ENCODE measurements at regions not wholly inside any gene's neighbourhood (a gene's known extent, or its start where the extent isn't known, plus 50 kb on each side); places are given as distances from the start of the nearest gene placed in this dataset.
"Not testable (repeated sequence)": the region's sequence is repeated elsewhere in the genome, so short reads cannot be mapped to it uniquely, and the experiment has no call there.

- no peak for DNase-seq
These were observed 260.1 kb upstream of the SPAG17 start for GRCh38 chr1:118445156-118445555.

- no peak for DNase-seq
These were observed 257.2 kb upstream of the SPAG17 start for GRCh38 chr1:118442214-118442613.

- no peak for DNase-seq
These were observed 252.6 kb upstream of the SPAG17 start for GRCh38 chr1:118437664-118438063.

- no peak for DNase-seq
These were observed 244.8 kb upstream of the SPAG17 start for GRCh38 chr1:118429856-118430255.

GRCh38 chr1:118421868-118422350 lies 236.9 kb upstream of the SPAG17 start:
- no peak for DNase-seq

- no peak for DNase-seq
These were observed 219.0 kb upstream of the SPAG17 start for GRCh38 chr1:118404024-118404423.

GRCh38 chr1:118397496-118397859 lies 212.4 kb upstream of the SPAG17 start:
- no peak for DNase-seq

GRCh38 chr1:118396829-118397495 lies 211.9 kb upstream of the SPAG17 start:
- DNase-seq, result peak; percentile 9

GRCh38 chr1:118396279-118396678 lies 211.3 kb upstream of the SPAG17 start:
- no peak for DNase-seq

GRCh38 chr1:118395430-118395991 lies 210.5 kb upstream of the SPAG17 start:
- no peak for DNase-seq

GRCh38 chr1:118390955-118391354 lies 205.9 kb upstream of the SPAG17 start:
- DNase-seq, result no peak

GRCh38 chr1:118388301-118388959 lies 203.4 kb upstream of the SPAG17 start:
- DNase-seq, result no peak

GRCh38 chr1:118381197-118381869 lies 196.3 kb upstream of the SPAG17 start:
- DNase-seq, result no peak

- DNase-seq, result not testable (repeated sequence)
These were observed 192.2 kb upstream of the SPAG17 start for GRCh38 chr1:118377183-118377582.

- DNase-seq, result no peak
These were observed 186.6 kb upstream of the SPAG17 start for GRCh38 chr1:118371612-118372011.

- no peak for DNase-seq
These were observed 185.8 kb upstream of the SPAG17 start for GRCh38 chr1:118370861-118371260.

- no peak for DNase-seq
These were observed 181.3 kb upstream of the SPAG17 start for GRCh38 chr1:118366286-118366685.

GRCh38 chr1:118364882-118365281 lies 179.9 kb upstream of the SPAG17 start:
- DNase-seq, result no peak

GRCh38 chr1:118363396-118363795 lies 178.4 kb upstream of the SPAG17 start:
- no peak for DNase-seq

- no peak for DNase-seq
These were observed 175.8 kb upstream of the SPAG17 start for GRCh38 chr1:118360817-118361216.

- DNase-seq, result no peak
These were observed 161.9 kb upstream of the SPAG17 start for GRCh38 chr1:118346936-118347335.

- no peak for DNase-seq
These were observed 156.2 kb upstream of the SPAG17 start for GRCh38 chr1:118340928-118341910.
